NB4 (cell line): ENCODE measurements at regions not wholly inside any gene's neighbourhood (a gene's known extent, or its start where the extent isn't known, plus 50 kb on each side); places are given as distances from the start of the nearest gene placed in this dataset.

Source experiments
- DNase-seq: peaks from one replicate; pipeline ENCODE4 v3.0.0; 2010; ENCODE audit warnings: low read depth
- H3K4me3 ChIP-seq: one replicate; pipeline ENCODE4 v1.5.1; 2011; ENCODE audit warnings: mild to moderate bottlenecking, low read depth, low read length, moderate library complexity
- MYC ChIP-seq: IDR thresholded peaks from 2 replicates; pipeline ENCODE4 v1.6.1; 2011; ENCODE audit warnings: low read depth, low read length
- POLR2A ChIP-seq: IDR thresholded peaks from 2 replicates; pipeline ENCODE4 v1.6.1; 2011; ENCODE audit warnings: mild to moderate bottlenecking; ENCODE audit not compliant: insufficient read length; ENCODE audit errors: extremely low read depth
- TF ChIP-seq, protein P1 (sequence below): IDR thresholded peaks from 2 replicates; pipeline ENCODE4 v1.6.1; 2011; ENCODE audit warnings: low read depth, low read length
- TF ChIP-seq, protein P2 (sequence below): IDR thresholded peaks from one replicate; pipeline ENCODE4 v1.5.1; 2012; ENCODE audit warnings: low read depth, low read length

DNA sequence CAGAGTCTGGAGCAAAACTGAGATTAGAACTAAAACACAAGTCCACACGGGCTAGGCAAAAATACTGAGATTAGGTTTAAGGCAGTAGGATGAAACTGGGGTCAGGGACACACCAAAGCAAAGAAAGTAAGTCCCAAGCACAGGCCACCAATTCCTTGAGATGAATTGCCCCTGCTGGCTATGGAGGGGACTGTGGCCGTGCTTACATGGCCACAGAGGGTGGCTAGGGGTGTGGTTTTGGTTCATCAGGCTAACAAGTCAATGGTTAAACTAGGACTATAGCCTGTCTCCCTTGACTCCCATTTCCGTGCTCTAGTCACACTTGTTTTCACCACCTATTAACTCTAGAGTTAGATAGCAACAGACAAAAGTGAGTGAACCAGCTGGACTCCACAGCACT is 394.8 kb downstream of the PBX1 start:
- TF ChIP-seq, protein P1, sequence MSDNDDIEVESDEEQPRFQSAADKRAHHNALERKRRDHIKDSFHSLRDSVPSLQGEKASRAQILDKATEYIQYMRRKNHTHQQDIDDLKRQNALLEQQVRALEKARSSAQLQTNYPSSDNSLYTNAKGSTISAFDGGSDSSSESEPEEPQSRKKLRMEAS = no peak
- TF ChIP-seq MYC (no peak), POLR2A (no peak)
- TF ChIP-seq, protein P2, sequence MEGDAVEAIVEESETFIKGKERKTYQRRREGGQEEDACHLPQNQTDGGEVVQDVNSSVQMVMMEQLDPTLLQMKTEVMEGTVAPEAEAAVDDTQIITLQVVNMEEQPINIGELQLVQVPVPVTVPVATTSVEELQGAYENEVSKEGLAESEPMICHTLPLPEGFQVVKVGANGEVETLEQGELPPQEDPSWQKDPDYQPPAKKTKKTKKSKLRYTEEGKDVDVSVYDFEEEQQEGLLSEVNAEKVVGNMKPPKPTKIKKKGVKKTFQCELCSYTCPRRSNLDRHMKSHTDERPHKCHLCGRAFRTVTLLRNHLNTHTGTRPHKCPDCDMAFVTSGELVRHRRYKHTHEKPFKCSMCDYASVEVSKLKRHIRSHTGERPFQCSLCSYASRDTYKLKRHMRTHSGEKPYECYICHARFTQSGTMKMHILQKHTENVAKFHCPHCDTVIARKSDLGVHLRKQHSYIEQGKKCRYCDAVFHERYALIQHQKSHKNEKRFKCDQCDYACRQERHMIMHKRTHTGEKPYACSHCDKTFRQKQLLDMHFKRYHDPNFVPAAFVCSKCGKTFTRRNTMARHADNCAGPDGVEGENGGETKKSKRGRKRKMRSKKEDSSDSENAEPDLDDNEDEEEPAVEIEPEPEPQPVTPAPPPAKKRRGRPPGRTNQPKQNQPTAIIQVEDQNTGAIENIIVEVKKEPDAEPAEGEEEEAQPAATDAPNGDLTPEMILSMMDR = no peak
- no peak overlapping the region for H3K4me3 ChIP-seq

DNA sequence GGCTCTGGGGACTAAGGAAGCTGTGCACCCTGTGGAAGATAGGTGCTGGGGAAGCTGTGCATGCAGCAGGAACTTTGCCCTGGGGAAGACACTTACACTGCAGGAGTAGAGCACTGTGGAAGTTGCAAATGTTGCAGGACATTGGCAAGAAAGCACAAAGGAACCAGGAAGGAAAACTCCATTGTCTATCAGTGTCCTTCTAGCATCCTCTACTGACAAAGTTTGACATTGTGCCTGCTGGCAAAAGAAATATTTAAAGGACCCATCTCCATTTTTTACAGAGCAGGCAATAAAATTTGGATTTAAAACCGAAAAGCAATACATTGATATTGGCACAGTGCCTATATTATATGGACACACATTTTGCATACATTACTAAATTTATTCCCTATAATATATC is 394.1 kb downstream of the PBX1 start:
- TF ChIP-seq POLR2A = no peak
- TF ChIP-seq, protein P1 = no peak
- no peak for TF ChIP-seq MYC
- TF ChIP-seq, protein P2 = no peak
- no peak overlapping the region for H3K4me3 ChIP-seq
- no peak for DNase-seq

More for the DNA sequence above, 394.8 kb downstream of the PBX1 start:
- DNase-seq = no peak

DNA sequence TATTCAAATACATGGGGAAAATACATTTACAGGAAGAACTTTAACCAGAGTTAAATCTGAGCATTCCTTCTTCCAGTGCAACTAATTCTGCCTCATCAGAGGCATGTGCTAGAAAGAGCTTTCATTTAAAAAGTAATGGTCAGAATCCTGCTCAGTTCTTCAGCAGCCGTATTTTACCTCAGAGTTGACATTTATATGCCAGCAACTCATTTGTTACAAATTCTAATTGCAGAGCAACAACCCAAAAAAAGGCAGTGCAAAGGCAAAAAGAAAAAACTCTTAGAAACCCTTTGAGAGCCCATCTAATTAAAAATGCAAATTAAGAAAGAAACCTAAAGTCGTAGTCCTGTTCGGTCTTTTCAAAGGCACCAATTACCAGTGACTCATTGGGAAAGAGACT is 392.5 kb downstream of the PBX1 start:
- TF ChIP-seq POLR2A = no peak
- TF ChIP-seq, protein P2 = no peak
- TF ChIP-seq, protein P1 = no peak
- TF ChIP-seq MYC = no peak
- DNase-seq = no peak
- no peak overlapping the region for H3K4me3 ChIP-seq

DNA sequence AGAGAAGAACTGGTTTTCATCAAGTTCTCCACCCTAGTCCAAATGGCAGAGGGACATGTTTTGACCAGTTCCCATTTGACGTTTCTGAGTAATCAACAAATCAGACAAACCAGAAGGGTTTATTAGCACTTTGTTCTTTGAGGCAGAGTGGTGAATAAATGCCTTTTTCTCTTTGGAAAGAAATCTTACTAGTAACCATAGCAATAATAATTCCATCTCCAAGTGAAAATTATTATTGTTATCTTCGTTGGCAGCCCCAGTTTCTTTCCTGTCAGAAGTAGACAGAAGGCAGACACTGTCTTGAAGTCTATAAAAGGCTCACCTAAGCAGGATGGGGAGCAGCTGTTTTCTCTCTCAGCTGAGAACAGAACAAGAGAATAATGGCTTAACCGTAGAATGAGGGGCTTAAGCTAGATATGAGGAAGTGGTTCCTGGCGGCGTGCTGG is 391.6 kb downstream of the PBX1 start:
- no peak overlapping the region for H3K4me3 ChIP-seq
- TF ChIP-seq, protein P2 = no peak
- TF ChIP-seq MYC (no peak), POLR2A (no peak)
- TF ChIP-seq, protein P1 = no peak
- DNase-seq = no peak

DNA sequence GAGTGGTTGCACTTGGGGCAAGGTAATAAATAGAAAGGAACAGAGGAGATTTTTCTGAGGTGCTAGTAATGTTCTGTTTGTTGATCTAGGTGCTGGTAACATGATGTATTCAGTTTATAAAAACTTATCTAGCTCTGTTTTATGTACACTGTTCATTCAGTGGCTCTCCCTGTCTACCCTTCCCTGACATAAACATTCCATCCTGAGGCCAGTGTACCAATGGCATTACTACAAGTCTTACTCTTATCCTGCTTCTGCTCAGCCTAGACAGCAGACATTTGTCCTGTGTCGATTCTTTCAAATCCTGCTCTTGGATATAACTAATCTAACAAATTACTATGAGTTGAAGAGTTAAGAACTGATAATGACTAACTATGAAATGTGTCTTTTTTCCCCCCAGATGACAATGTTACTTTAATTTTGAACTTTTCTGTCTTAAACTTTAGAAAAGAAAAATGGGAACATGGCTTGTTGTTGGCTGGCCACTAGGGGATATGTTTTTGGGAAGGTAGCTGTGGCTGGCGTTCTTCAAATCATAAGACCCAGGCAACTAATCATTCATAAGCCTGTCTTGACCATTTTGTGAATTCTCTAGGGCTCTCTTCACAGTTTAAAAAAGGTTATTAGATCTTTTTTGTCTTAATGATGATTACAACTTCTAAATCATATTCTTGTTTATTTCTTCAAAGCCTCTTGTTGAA is 390.9 kb downstream of the PBX1 start:
- H3K4me3 ChIP-seq = no peak overlapping the region
- DNase-seq = no peak
- no peak for TF ChIP-seq MYC
- TF ChIP-seq POLR2A = no peak
- TF ChIP-seq, protein P2 = no peak
- TF ChIP-seq, protein P1 = no peak
